HCT116 (cell line): ENCODE measurements at regions not wholly inside any gene's neighbourhood (a gene's known extent, or its start where the extent isn't known, plus 50 kb on each side); places are given as distances from the start of the nearest gene placed in this dataset.

Experiments
- ATAC-seq: fragments of 200-7000 bp; cut with Tn5 transposase; 2 replicates; pipeline ENCODE4 v1.9.1; 2020; ENCODE audit warnings: mild to moderate bottlenecking, moderate library complexity
- BruUV-seq: library from RNA; stranded (reverse); fragments of 400-500 nt; replicated peaks from 2 replicates; lab custom pipeline; 2021; lab: Mats Ljungman, UMichigan
- CTCF ChIA-PET: fragments of 300-600 bp; sonication (Branson Sonifier 250); formaldehyde crosslinking; loops from one replicate; lab custom pipeline; 2021; ENCODE audit warnings: antibody characterized with exemption; lab: Charles Lee
- POLR2A ChIA-PET: fragments of 300-600, 350-600 bp; sonication (Branson Sonifier 250); formaldehyde crosslinking; loops from one replicate; lab custom pipeline; 2021; ENCODE audit warnings: antibody characterized with exemption; lab: Charles Lee
- RAD21 ChIA-PET, 2 experiments: fragments of 300-600 bp; sonication (Branson Sonifier 250); formaldehyde crosslinking; loops; one replicate each; lab custom pipeline; 2023; ENCODE audit warnings: low total read pairs in 2 of 2; ENCODE audit not compliant: uncharacterized antibody in 2 of 2, unreplicated experiment in 2 of 2, low non-redundant PET in 1 of 2; lab: Charles Lee
- DNase-seq: peaks from one replicate; pipeline ENCODE4 v3.0.0-alpha.2; 2010; ENCODE audit warnings: low read depth, low spot score
- H2AFZ ChIP-seq: fragments of 200-600 bp; shearing (Covaris generic), sonication (generic); 2 replicates; pipeline ENCODE4 v1.6.1; 2017; ENCODE audit warnings: low read depth, mixed run types, mixed read lengths, antibody characterized with exemption, low read length; ENCODE audit not compliant: poor library complexity, severe bottlenecking
- H3K27ac ChIP-seq: 2 replicates; pipeline ENCODE4 v1.5.1; 2012; ENCODE audit warnings: low read depth, low read length
- H3K27me3 ChIP-seq: fragments of 200-600 bp; sonication (generic); 2 replicates; pipeline ENCODE4 v1.6.1; 2016; ENCODE audit warnings: mixed run types, low read length, mixed read lengths; ENCODE audit not compliant: insufficient read depth
- H3K36me3 ChIP-seq, 2 experiments: fragments of 200-500 bp in 1 of 2; fragments of 200-600 bp in 1 of 2; sonication (Bioruptor generic) in 1 of 2; sonication (generic) in 1 of 2; 2 replicates each; pipeline versions ENCODE4 v1.5.1 to v1.6.1; 2014 to 2016; ENCODE audit warnings: low read length in 2 of 2, inconsistent platforms in 1 of 2, mixed read lengths in 1 of 2, mixed run types in 1 of 2; ENCODE audit not compliant: insufficient read depth in 2 of 2, control insufficient read depth in 1 of 2
- H3K4me1 ChIP-seq, 2 experiments: fragments of 200-600 bp in 1 of 2; sonication (generic) in 1 of 2; 2 replicates each; pipeline versions ENCODE4 v1.5.1 to v1.6.1; 2012 to 2017; ENCODE audit warnings: low read length in 2 of 2, inconsistent platforms in 1 of 2, mild to moderate bottlenecking in 1 of 2, mixed read lengths in 1 of 2, mixed run types in 1 of 2, moderate library complexity in 1 of 2; ENCODE audit not compliant: insufficient read depth in 2 of 2, control insufficient read depth in 1 of 2
- H3K4me2 ChIP-seq: fragments of 200-600 bp; sonication (generic); 2 replicates; pipeline ENCODE4 v1.6.1; 2017; ENCODE audit warnings: mixed run types, low read length, mixed read lengths
- H3K4me3 ChIP-seq, 2 experiments: fragments of 200-600 bp in 1 of 2; sonication (generic) in 1 of 2; replicated peaks in 1 of 2; 2 replicates each; pipeline ENCODE4 v1.5.1; 2011 to 2016; ENCODE audit warnings: low read length in 2 of 2, control low read depth in 1 of 2, low read depth in 1 of 2, mild to moderate bottlenecking in 1 of 2, mixed read lengths in 1 of 2, mixed run types in 1 of 2
- H3K79me2 ChIP-seq: fragments of 200-600 bp; sonication (generic); 2 replicates; pipeline ENCODE4 v1.6.1; 2017; ENCODE audit warnings: mild to moderate bottlenecking, mixed run types, low read length, moderate library complexity, mixed read lengths; ENCODE audit not compliant: insufficient read depth
- H3K9ac ChIP-seq: fragments of 200-600 bp; sonication (generic); 2 replicates; pipeline ENCODE4 v1.6.1; 2016; ENCODE audit warnings: low read length, mixed read lengths
- H3K9me2 ChIP-seq: fragments of 200-600 bp; sonication (generic), shearing (Covaris generic); 2 replicates; pipeline ENCODE4 v1.6.1; 2017; ENCODE audit warnings: mixed run types, mild to moderate bottlenecking, moderate library complexity; ENCODE audit not compliant: insufficient read depth
- H3K9me3 ChIP-seq, 2 experiments: fragments of 200-500 bp in 1 of 2; fragments of 200-600 bp in 1 of 2; sonication (Bioruptor generic) in 1 of 2; sonication (generic) in 1 of 2; 2 replicates each; pipeline ENCODE4 v1.6.1; 2014 to 2017; ENCODE audit warnings: low read length in 2 of 2, mixed read lengths in 2 of 2, inconsistent platforms in 1 of 2, low read depth in 1 of 2, mild to moderate bottlenecking in 1 of 2, mixed run types in 1 of 2, moderate library complexity in 1 of 2; ENCODE audit not compliant: control insufficient read depth in 1 of 2, insufficient read depth in 1 of 2
- H4K20me1 ChIP-seq: fragments of 200-600 bp; sonication (generic), shearing (Covaris generic); 2 replicates; pipeline ENCODE4 v1.6.1; 2017; ENCODE audit warnings: mixed run types, mild to moderate bottlenecking, moderate library complexity; ENCODE audit not compliant: insufficient read depth
- CBX3 ChIP-seq: IDR thresholded peaks from 2 replicates; pipeline ENCODE4 v1.6.1; 2012; ENCODE audit warnings: low read depth
- CEBPB ChIP-seq: IDR thresholded peaks from 2 replicates; pipeline ENCODE4 v1.6.1; 2012; ENCODE audit warnings: low read depth
- EGR1 ChIP-seq: IDR thresholded peaks from 2 replicates; pipeline ENCODE4 v1.6.1; 2012; ENCODE audit warnings: low read depth
- EZH2 ChIP-seq: fragments of 200-600 bp; sonication (generic); IDR thresholded peaks from 2 replicates; pipeline ENCODE4 v1.6.1; 2017; ENCODE audit warnings: antibody characterized with exemption, mixed run types
- EZH2phosphoT487 ChIP-seq: fragments of 200-600 bp; IDR thresholded peaks from 2 replicates; pipeline ENCODE4 v1.6.1; 2018; ENCODE audit warnings: antibody characterized with exemption, borderline replicate concordance
- FOSL1 ChIP-seq: IDR thresholded peaks from 2 replicates; pipeline ENCODE4 v1.6.1; 2012; ENCODE audit warnings: low read depth
- JUND ChIP-seq: IDR thresholded peaks from 2 replicates; pipeline ENCODE4 v1.6.1; 2012
- POLR2A ChIP-seq: IDR thresholded peaks from 2 replicates; pipeline ENCODE4 v1.7.0; 2011; ENCODE audit warnings: borderline replicate concordance; ENCODE audit not compliant: insufficient read depth, insufficient read length; ENCODE audit errors: extremely low read depth
- POLR2AphosphoS5 ChIP-seq: IDR thresholded peaks from 2 replicates; pipeline ENCODE4 v1.6.1; 2011; ENCODE audit warnings: mild to moderate bottlenecking, low read depth, low read length, moderate library complexity
- RAD21 ChIP-seq: IDR thresholded peaks from 2 replicates; pipeline ENCODE4 v1.6.1; 2012; ENCODE audit warnings: low read depth, mild to moderate bottlenecking
- SIN3A ChIP-seq: IDR thresholded peaks from 2 replicates; pipeline ENCODE4 v1.6.1; 2012; ENCODE audit warnings: low read depth
- SP1 ChIP-seq: IDR thresholded peaks from 2 replicates; pipeline ENCODE4 v1.6.1; 2012; ENCODE audit warnings: low read depth
- YY1 ChIP-seq: IDR thresholded peaks from 2 replicates; pipeline ENCODE4 v1.6.1; 2011; ENCODE audit warnings: low read length, low read depth, moderate library complexity, mild to moderate bottlenecking; ENCODE audit not compliant: insufficient replicate concordance; ENCODE audit errors: extremely low read depth
- ZFX ChIP-seq: fragments of 450-650 bp; IDR thresholded peaks from 2 replicates; pipeline ENCODE4 v1.6.1; 2017
- ZNF274 ChIP-seq: fragments of 200-500 bp; sonication (Bioruptor generic); IDR thresholded peaks from 2 replicates; pipeline ENCODE4 v1.6.1; 2014; ENCODE audit warnings: mild to moderate bottlenecking, low read depth, low read length, inconsistent platforms
- intact Hi-C: fragments of 100-400 bp; cut with micrococcal nuclease; formaldehyde crosslinking; loops from 2 replicates; pipeline ENCODE4 v1.10.0; 2022
- TF ChIP-seq, protein P1 (sequence below): IDR thresholded peaks from 2 replicates; pipeline ENCODE4 v1.6.1; 2012
- TF ChIP-seq, protein P2 (sequence below): IDR thresholded peaks from 2 replicates; pipeline ENCODE4 v1.6.1; 2011; ENCODE audit warnings: mild to moderate bottlenecking, low read length, moderate library complexity; ENCODE audit not compliant: insufficient replicate concordance; ENCODE audit errors: extremely low read depth
- TF ChIP-seq, protein P3 (sequence below), 3 experiments: fragments of 200-600 bp in 1 of 3; sonication (generic) in 1 of 3; IDR thresholded peaks in 2 of 3; conservative IDR thresholded peaks in 1 of 3; 2 replicates each; pipeline ENCODE4 v1.5.1; 2012 to 2017; ENCODE audit warnings: low read depth in 2 of 3, low read length in 2 of 3, antibody characterized with exemption in 1 of 3, borderline replicate concordance in 1 of 3, control low read depth in 1 of 3, mild to moderate bottlenecking in 1 of 3, mixed read lengths in 1 of 3, mixed run types in 1 of 3, moderate library complexity in 1 of 3; ENCODE audit not compliant: insufficient read depth in 1 of 3
- TF ChIP-seq, protein P4 (sequence below): IDR thresholded peaks from 2 replicates; pipeline ENCODE4 v1.6.1; 2012; ENCODE audit warnings: low read depth
- TF ChIP-seq, protein P5 (sequence below): IDR thresholded peaks from 2 replicates; pipeline ENCODE4 v1.6.1; 2012

DNA sequence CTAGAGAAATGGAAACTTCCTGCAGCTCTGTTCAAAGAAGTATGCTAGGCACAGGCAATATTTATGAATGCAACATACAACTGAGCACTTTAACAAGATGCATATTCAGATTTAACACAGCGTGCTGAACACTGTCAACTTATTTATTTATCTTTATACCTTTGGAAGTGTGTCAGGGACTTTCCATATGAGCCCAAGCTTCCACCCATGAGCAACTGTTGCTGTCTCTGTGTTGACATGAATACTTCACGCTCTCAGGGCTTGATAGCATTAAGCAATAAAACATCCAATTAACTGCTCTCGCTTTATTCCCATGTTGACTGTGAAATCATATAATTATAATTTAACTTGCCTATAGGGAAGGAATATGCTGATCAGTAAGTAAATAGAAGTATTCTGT lies 116.6 kb upstream of the ROBO1 start:
- Histone ChIP-seq H3K9me3 (peaks cover 18 to 22% of the 10 kb centered on the region in 2 experiments; a peak in 2 of 4 replicates), H3K9ac (no peak overlapping the region), H3K4me1 (no peaks in the 10 kb centered on the region), H2AFZ (no peak overlapping the region), H3K27ac (no peak overlapping the region), H3K4me3 (no peak overlapping the region), H3K27me3 (no peaks in the 10 kb centered on the region), H3K36me3 (no peaks in the 10 kb centered on the region), H3K4me2 (no peak overlapping the region), H4K20me1 (no peaks in the 10 kb centered on the region), H3K79me2 (no peaks in the 10 kb centered on the region), H3K9me2 (no peaks in the 10 kb centered on the region)
- no TSS peak for BruUV-seq
- intact Hi-C loops = no loop called here
- no peak for ATAC-seq
- DNase-seq = no peak
- TF ChIP-seq ZNF274 = no peak
- TF ChIP-seq, protein P1, sequence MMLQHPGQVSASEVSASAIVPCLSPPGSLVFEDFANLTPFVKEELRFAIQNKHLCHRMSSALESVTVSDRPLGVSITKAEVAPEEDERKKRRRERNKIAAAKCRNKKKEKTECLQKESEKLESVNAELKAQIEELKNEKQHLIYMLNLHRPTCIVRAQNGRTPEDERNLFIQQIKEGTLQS = no peak
- no peak for TF ChIP-seq EGR1
- TF ChIP-seq, protein P2, sequence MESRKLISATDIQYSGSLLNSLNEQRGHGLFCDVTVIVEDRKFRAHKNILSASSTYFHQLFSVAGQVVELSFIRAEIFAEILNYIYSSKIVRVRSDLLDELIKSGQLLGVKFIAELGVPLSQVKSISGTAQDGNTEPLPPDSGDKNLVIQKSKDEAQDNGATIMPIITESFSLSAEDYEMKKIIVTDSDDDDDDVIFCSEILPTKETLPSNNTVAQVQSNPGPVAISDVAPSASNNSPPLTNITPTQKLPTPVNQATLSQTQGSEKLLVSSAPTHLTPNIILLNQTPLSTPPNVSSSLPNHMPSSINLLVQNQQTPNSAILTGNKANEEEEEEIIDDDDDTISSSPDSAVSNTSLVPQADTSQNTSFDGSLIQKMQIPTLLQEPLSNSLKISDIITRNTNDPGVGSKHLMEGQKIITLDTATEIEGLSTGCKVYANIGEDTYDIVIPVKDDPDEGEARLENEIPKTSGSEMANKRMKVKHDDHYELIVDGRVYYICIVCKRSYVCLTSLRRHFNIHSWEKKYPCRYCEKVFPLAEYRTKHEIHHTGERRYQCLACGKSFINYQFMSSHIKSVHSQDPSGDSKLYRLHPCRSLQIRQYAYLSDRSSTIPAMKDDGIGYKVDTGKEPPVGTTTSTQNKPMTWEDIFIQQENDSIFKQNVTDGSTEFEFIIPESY = no peak
- no peak for TF ChIP-seq ZFX
- no peak for TF ChIP-seq POLR2A
- no peak for TF ChIP-seq SP1
- TF ChIP-seq FOSL1 = no peak
- TF ChIP-seq, protein P3, sequence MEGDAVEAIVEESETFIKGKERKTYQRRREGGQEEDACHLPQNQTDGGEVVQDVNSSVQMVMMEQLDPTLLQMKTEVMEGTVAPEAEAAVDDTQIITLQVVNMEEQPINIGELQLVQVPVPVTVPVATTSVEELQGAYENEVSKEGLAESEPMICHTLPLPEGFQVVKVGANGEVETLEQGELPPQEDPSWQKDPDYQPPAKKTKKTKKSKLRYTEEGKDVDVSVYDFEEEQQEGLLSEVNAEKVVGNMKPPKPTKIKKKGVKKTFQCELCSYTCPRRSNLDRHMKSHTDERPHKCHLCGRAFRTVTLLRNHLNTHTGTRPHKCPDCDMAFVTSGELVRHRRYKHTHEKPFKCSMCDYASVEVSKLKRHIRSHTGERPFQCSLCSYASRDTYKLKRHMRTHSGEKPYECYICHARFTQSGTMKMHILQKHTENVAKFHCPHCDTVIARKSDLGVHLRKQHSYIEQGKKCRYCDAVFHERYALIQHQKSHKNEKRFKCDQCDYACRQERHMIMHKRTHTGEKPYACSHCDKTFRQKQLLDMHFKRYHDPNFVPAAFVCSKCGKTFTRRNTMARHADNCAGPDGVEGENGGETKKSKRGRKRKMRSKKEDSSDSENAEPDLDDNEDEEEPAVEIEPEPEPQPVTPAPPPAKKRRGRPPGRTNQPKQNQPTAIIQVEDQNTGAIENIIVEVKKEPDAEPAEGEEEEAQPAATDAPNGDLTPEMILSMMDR (IDR thresholded peaks at IDR 0.05 in 2 of 3, conservative IDR thresholded peaks at IDR 0.05 in 1 of 3; ENCODE audit: borderline replicate concordance in 1 of 3, insufficient read depth in 1 of 3, low read depth in 2 of 3, low read length in 2 of 3) = no peak
- TF ChIP-seq RAD21 = no peak
- TF ChIP-seq YY1 = no peak
- TF ChIP-seq CBX3 = no peak
- no peak for TF ChIP-seq SIN3A
- TF ChIP-seq JUND = no peak
- no peak for TF ChIP-seq POLR2AphosphoS5
- no peak for TF ChIP-seq CEBPB
- TF ChIP-seq, protein P4, sequence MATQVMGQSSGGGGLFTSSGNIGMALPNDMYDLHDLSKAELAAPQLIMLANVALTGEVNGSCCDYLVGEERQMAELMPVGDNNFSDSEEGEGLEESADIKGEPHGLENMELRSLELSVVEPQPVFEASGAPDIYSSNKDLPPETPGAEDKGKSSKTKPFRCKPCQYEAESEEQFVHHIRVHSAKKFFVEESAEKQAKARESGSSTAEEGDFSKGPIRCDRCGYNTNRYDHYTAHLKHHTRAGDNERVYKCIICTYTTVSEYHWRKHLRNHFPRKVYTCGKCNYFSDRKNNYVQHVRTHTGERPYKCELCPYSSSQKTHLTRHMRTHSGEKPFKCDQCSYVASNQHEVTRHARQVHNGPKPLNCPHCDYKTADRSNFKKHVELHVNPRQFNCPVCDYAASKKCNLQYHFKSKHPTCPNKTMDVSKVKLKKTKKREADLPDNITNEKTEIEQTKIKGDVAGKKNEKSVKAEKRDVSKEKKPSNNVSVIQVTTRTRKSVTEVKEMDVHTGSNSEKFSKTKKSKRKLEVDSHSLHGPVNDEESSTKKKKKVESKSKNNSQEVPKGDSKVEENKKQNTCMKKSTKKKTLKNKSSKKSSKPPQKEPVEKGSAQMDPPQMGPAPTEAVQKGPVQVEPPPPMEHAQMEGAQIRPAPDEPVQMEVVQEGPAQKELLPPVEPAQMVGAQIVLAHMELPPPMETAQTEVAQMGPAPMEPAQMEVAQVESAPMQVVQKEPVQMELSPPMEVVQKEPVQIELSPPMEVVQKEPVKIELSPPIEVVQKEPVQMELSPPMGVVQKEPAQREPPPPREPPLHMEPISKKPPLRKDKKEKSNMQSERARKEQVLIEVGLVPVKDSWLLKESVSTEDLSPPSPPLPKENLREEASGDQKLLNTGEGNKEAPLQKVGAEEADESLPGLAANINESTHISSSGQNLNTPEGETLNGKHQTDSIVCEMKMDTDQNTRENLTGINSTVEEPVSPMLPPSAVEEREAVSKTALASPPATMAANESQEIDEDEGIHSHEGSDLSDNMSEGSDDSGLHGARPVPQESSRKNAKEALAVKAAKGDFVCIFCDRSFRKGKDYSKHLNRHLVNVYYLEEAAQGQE = no peak
- TF ChIP-seq, protein P5, sequence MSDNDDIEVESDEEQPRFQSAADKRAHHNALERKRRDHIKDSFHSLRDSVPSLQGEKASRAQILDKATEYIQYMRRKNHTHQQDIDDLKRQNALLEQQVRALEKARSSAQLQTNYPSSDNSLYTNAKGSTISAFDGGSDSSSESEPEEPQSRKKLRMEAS = no peak
- no peak for TF ChIP-seq EZH2
- no peak for TF ChIP-seq EZH2phosphoT487
- ChIA-PET CTCF (no interaction called here), POLR2A (no interaction called here), RAD21 (no interaction called here)
